CD4-positive, alpha-beta T cell (primary cell): ENCODE measurements at regions not wholly inside any gene's neighbourhood (a gene's known extent, or its start where the extent isn't known, plus 50 kb on each side); places are given as distances from the start of the nearest gene placed in this dataset.

ENCODE experiments used
- ATAC-seq: fragments of 200-7000 bp; cut with Tn5 transposase; one replicate; pipeline ENCODE4 v1.10.0; 2022; ENCODE audit warnings: mild to moderate bottlenecking; ENCODE audit not compliant: poor library complexity
- CTCF ChIA-PET: fragments of 350-600 bp; sonication (Branson Sonifier 250); formaldehyde crosslinking; loops from one replicate; lab custom pipeline; 2021; ENCODE audit warnings: antibody characterized with exemption, inconsistent platforms; lab: Charles Lee
- POLR2A ChIA-PET: fragments of 350-600 bp; sonication (Branson Sonifier 250); formaldehyde crosslinking; loops from one replicate; lab custom pipeline; 2021; ENCODE audit warnings: antibody characterized with exemption, inconsistent platforms; lab: Charles Lee
- DNase-seq, 14 experiments: peaks; one replicate each; pipeline ENCODE4 v3.0.0-alpha.2; 2013 to 2020; ENCODE audit warnings: mixed read lengths in 2 of 14
- H3K27ac ChIP-seq, 2 donors: one replicate each; pipeline versions ENCODE4 v1.5.1 to v1.7.0; 2013; ENCODE audit warnings: low read length in 2 of 2, low read depth in 1 of 2, mild to moderate bottlenecking in 1 of 2
- H3K27me3 ChIP-seq, 2 experiments: 1 replicate in 1 of 2; 2 replicates in 1 of 2; pipeline versions ENCODE4 v1.6.1 to v1.7.0; 2013; ENCODE audit warnings: low read length in 2 of 2, control low read depth in 1 of 2, mild to moderate bottlenecking in 1 of 2, moderate library complexity in 1 of 2; ENCODE audit not compliant: insufficient read depth in 2 of 2, control insufficient read depth in 1 of 2
- H3K36me3 ChIP-seq: one replicate; pipeline ENCODE4 v1.6.1; 2013; ENCODE audit warnings: low read length, control low read depth; ENCODE audit not compliant: insufficient read depth
- H3K4me1 ChIP-seq: one replicate; pipeline ENCODE4 v1.6.1; 2013; ENCODE audit warnings: low read length, control low read depth; ENCODE audit not compliant: insufficient read depth
- H3K4me3 ChIP-seq: one replicate; pipeline ENCODE4 v1.5.1; 2013; ENCODE audit warnings: mild to moderate bottlenecking, low read length, moderate library complexity
- H3K9me3 ChIP-seq, 2 experiments: 1 replicate in 1 of 2; 2 replicates in 1 of 2; pipeline versions ENCODE4 v1.6.1 to v1.7.0; 2013; ENCODE audit warnings: low read length in 2 of 2, mild to moderate bottlenecking in 2 of 2, control low read depth in 1 of 2, moderate library complexity in 1 of 2; ENCODE audit not compliant: control insufficient read depth in 1 of 2, insufficient read depth in 1 of 2
- H3K27ac Mint-ChIP-seq: one replicate; pipeline ENCODE4 v1.8.0; 2020; ENCODE audit warnings: mixed read lengths
- H3K27me3 Mint-ChIP-seq: one replicate; pipeline ENCODE4 v1.8.0; 2021; ENCODE audit warnings: mixed read lengths
- H3K36me3 Mint-ChIP-seq: one replicate; pipeline ENCODE4 v1.8.0; 2021; ENCODE audit warnings: low read depth, mixed read lengths
- H3K4me1 Mint-ChIP-seq: one replicate; pipeline ENCODE4 v1.8.0; 2021; ENCODE audit warnings: low read depth, mixed read lengths
- H3K4me3 Mint-ChIP-seq: one replicate; pipeline ENCODE4 v1.8.0; 2020; ENCODE audit warnings: mild to moderate bottlenecking, mixed read lengths
- H3K9me3 Mint-ChIP-seq: one replicate; pipeline ENCODE4 v1.8.0; 2020; ENCODE audit warnings: mixed read lengths
- CTCF ChIP-seq: fragments of 200-600 bp; IDR thresholded peaks from one replicate; pipeline ENCODE4 v1.8.0; 2022; ENCODE audit warnings: antibody characterized with exemption, mild to moderate bottlenecking
- intact Hi-C, 2 experiments: fragments of 100-400 bp; cut with DNase I in 1 of 2; cut with micrococcal nuclease in 1 of 2; formaldehyde crosslinking; loops; one replicate each; pipeline versions ENCODE4 v1.15.1 to v1.9.0; 2023 to 2025; cut with DNase I, micrococcal nuclease

- ATAC-seq, result no peak
- CTCF ChIA-PET, result no interaction called here
- Mint-ChIP-seq H3K4me3 (no peak overlapping the region), H3K27me3 (no peaks in the 10 kb centered on the region), H3K9me3 (no peaks in the 10 kb centered on the region), H3K36me3 (no peaks in the 10 kb centered on the region), H3K4me1 (no peaks in the 10 kb centered on the region), H3K27ac (no peak overlapping the region)
- no peak for TF ChIP-seq CTCF
- no peak for DNase-seq
- no peak overlapping the region for H3K4me3 ChIP-seq
- intact Hi-C loops, result no loop called here
- no peaks in the 10 kb centered on the region for H3K9me3 ChIP-seq
- no peak overlapping the region for H3K27ac ChIP-seq
- POLR2A ChIA-PET, result no interaction called here
- H3K27me3 ChIP-seq, result no peaks in the 10 kb centered on the region
- H3K36me3 ChIP-seq, result no peaks in the 10 kb centered on the region
- H3K4me1 ChIP-seq, result peaks cover 6% of the 10 kb centered on the region
Measured at GRCh38 chr20:50373674-50374286, 136.4 kb upstream of the PTPN1 start.

GRCh38 chr20:50374541-50375078 is 135.6 kb upstream of the PTPN1 start:
- DNase-seq (no peak), ATAC-seq (no peak)
- Mint-ChIP-seq H3K27ac (no peak overlapping the region), H3K9me3 (no peaks in the 10 kb centered on the region), H3K36me3 (no peaks in the 10 kb centered on the region), H3K4me1 (peaks cover under 1% of the 10 kb centered on the region), H3K4me3 (no peak overlapping the region), H3K27me3 (no peaks in the 10 kb centered on the region)
- peaks cover 6% of the 10 kb centered on the region for H3K4me1 ChIP-seq
- H3K9me3 ChIP-seq, result no peaks in the 10 kb centered on the region
- H3K4me3 ChIP-seq, result no peak overlapping the region
- ChIA-PET POLR2A (no interaction called here), CTCF (no interaction called here)
- intact Hi-C loops, result no loop called here
- no peaks in the 10 kb centered on the region for H3K36me3 ChIP-seq
- TF ChIP-seq CTCF, result no peak
- no peak overlapping the region for H3K27ac ChIP-seq
- H3K27me3 ChIP-seq, result no peaks in the 10 kb centered on the region

- no peak for ATAC-seq
- Histone ChIP-seq H3K36me3 (no peaks in the 10 kb centered on the region), H3K4me1 (peaks cover 14% of the 10 kb centered on the region), H3K27me3 (no peaks in the 10 kb centered on the region), H3K27ac (no peak overlapping the region), H3K9me3 (no peaks in the 10 kb centered on the region), H3K4me3 (no peak overlapping the region)
- ChIA-PET CTCF (no interaction called here), POLR2A (no interaction called here)
- Mint-ChIP-seq H3K4me1 (peaks cover 18% of the 10 kb centered on the region), H3K27me3 (no peaks in the 10 kb centered on the region), H3K9me3 (no peaks in the 10 kb centered on the region), H3K27ac (no peak overlapping the region), H3K4me3 (no peak overlapping the region), H3K36me3 (no peaks in the 10 kb centered on the region)
- no peak for DNase-seq
- intact Hi-C loops, result no loop called here
- TF ChIP-seq CTCF, result no peak
Measured at GRCh38 chr20:50376179-50376887, 133.8 kb upstream of the PTPN1 start.
